GM12878 (cell line): ENCODE measurements at regions not wholly inside any gene's neighbourhood (a gene's known extent, or its start where the extent isn't known, plus 50 kb on each side); places are given as distances from the start of the nearest gene placed in this dataset.

Experiments
- ATAC-seq: fragments of 200-7000 bp; cut with Tn5 transposase; 3 replicates; pipeline ENCODE4 v1.9.1; 2020; ENCODE audit warnings: mild to moderate bottlenecking, moderate library complexity
- BruUV-seq: library from RNA; stranded (reverse); fragments of 400-500 nt; replicated peaks from 2 replicates; lab custom pipeline; 2021; lab: Mats Ljungman, UMichigan
- CTCF ChIA-PET: fragments of 300-600 bp; sonication (Branson Sonifier 250); formaldehyde crosslinking; extraction: SDS; loops from one replicate; lab custom pipeline; 2021; ENCODE audit warnings: inconsistent platforms; lab: Yijun Ruan, JAX
- POLR2A ChIA-PET: fragments of 350-600 bp; formaldehyde crosslinking; extraction: SDS; loops from one replicate; lab custom pipeline; 2021; ENCODE audit warnings: inconsistent platforms; lab: Charles Lee
- RAD21 ChIA-PET: fragments of 300-600 bp; sonication (Branson Sonifier 250); formaldehyde crosslinking; loops from one replicate; lab custom pipeline; 2023; ENCODE audit warnings: antibody characterized with exemption; ENCODE audit not compliant: unreplicated experiment; lab: Charles Lee
- SMC1A ChIA-PET: fragments of 300-600 bp; sonication (Branson Sonifier 250); formaldehyde crosslinking; loops from one replicate; lab custom pipeline; 2023; ENCODE audit not compliant: unreplicated experiment, uncharacterized antibody; lab: Charles Lee
- DNase-seq: peaks from one replicate; pipeline ENCODE4 v3.0.0-alpha.2; 2011; ENCODE audit warnings: low read depth, low spot score
- FAIRE-seq: peaks from 3 replicates; lab custom pipeline; 2011; peaks lifted over from hg19 to GRCh38; lab: Jason Lieb, UNC
- H2AFZ ChIP-seq: 2 replicates; pipeline ENCODE4 v1.6.0; 2011; ENCODE audit warnings: low read depth, low read length, control low read depth; ENCODE audit not compliant: control insufficient read depth
- H3K27ac ChIP-seq: 2 replicates; pipeline ENCODE4 v1.5.1; 2011; ENCODE audit warnings: control low read depth; ENCODE audit not compliant: control insufficient read depth, insufficient read depth
- H3K27me3 ChIP-seq, 2 experiments: replicated peaks in 1 of 2; 2 replicates each; pipeline versions ENCODE4 v1.6.0 to v1.6.1; 2011; ENCODE audit warnings: low read length in 1 of 2; ENCODE audit not compliant: control insufficient read depth in 2 of 2, insufficient read depth in 2 of 2
- H3K36me3 ChIP-seq, 2 experiments: 2 replicates each; pipeline ENCODE4 v1.5.1; 2011; ENCODE audit warnings: low read length in 1 of 2; ENCODE audit not compliant: control insufficient read depth in 2 of 2, insufficient read depth in 2 of 2
- H3K4me1 ChIP-seq: 2 replicates; pipeline ENCODE4 v1.6.1; 2011; ENCODE audit warnings: mild to moderate bottlenecking, low read length, moderate library complexity, mixed read lengths; ENCODE audit not compliant: control insufficient read depth, insufficient read depth
- H3K4me2 ChIP-seq: 2 replicates; pipeline ENCODE4 v1.6.0; 2011; ENCODE audit warnings: control low read depth; ENCODE audit not compliant: control insufficient read depth, insufficient read depth
- H3K4me3 ChIP-seq: fragments of 200-600 bp; sonication (generic); 2 replicates; pipeline ENCODE4 v1.5.1; 2016
- H3K79me2 ChIP-seq: 2 replicates; pipeline ENCODE4 v1.6.0; 2011; ENCODE audit warnings: low read length; ENCODE audit not compliant: control insufficient read depth, insufficient read depth
- H3K9ac ChIP-seq: 2 replicates; pipeline ENCODE4 v1.8.0; 2011; ENCODE audit warnings: low read length, control low read depth, mixed read lengths; ENCODE audit not compliant: control insufficient read depth, insufficient read depth
- H3K9me3 ChIP-seq: replicated peaks from 3 replicates; pipeline ENCODE4 v1.5.1; 2011; ENCODE audit warnings: mild to moderate bottlenecking, low read length; ENCODE audit not compliant: control insufficient read depth, insufficient read depth
- H4K20me1 ChIP-seq: 2 replicates; pipeline ENCODE4 v1.6.0; 2011; ENCODE audit not compliant: control insufficient read depth, insufficient read depth
- BACH1 ChIP-seq: fragments of 450-650 bp; IDR thresholded peaks from 2 replicates; pipeline ENCODE4 v1.6.1; 2017; ENCODE audit warnings: mild to moderate bottlenecking, borderline replicate concordance
- BCL11A ChIP-seq: IDR thresholded peaks from 2 replicates; pipeline ENCODE4 v1.6.1; 2011; ENCODE audit warnings: low read depth, low read length
- CREM ChIP-seq: IDR thresholded peaks from 2 replicates; pipeline ENCODE4 v1.6.1; 2014; ENCODE audit warnings: antibody characterized with exemption, low read depth
- ETV6 ChIP-seq, 2 experiments: fragments of 450-650 bp in 1 of 2; IDR thresholded peaks in 1 of 2; conservative IDR thresholded peaks in 1 of 2; 2 replicates each; pipeline ENCODE4 v1.6.1; 2014; ENCODE audit warnings: antibody characterized with exemption in 1 of 2, borderline replicate concordance in 1 of 2, low read depth in 1 of 2, mild to moderate bottlenecking in 1 of 2, moderate library complexity in 1 of 2
- IKZF1 ChIP-seq: fragments of 450-650 bp; conservative IDR thresholded peaks from 2 replicates; pipeline ENCODE4 v1.6.1; 2017; ENCODE audit warnings: antibody characterized with exemption, mild to moderate bottlenecking
- SREBF1 ChIP-seq: IDR thresholded peaks from 2 replicates; pipeline ENCODE4 v1.6.1; 2012; ENCODE audit warnings: mild to moderate bottlenecking, low read length
- SUZ12 ChIP-seq: fragments of 200-600 bp; sonication (generic); IDR thresholded peaks from one replicate; pipeline ENCODE4 v1.6.1; 2018; ENCODE audit warnings: antibody characterized with exemption, mild to moderate bottlenecking; ENCODE audit not compliant: unreplicated experiment
- WRNIP1 ChIP-seq: IDR thresholded peaks from 2 replicates; pipeline ENCODE4 v1.6.1; 2011; ENCODE audit warnings: low read depth, low read length, improper control_type of control experiment, borderline replicate concordance
- ZNF622 ChIP-seq: fragments of 450-650 bp; IDR thresholded peaks from 2 replicates; pipeline ENCODE4 v1.6.1; 2017; ENCODE audit warnings: mild to moderate bottlenecking, inconsistent platforms
- WGBS: methylation state at CpG from one replicate; pipeline ENCODE4 v1.1.6; 2016; ENCODE audit warnings: low lambda C conversion rate; ENCODE audit not compliant: insufficient replicate concordance, insufficient coverage; ENCODE audit errors: missing lambda C conversion rate; 5-methylcytosine and 5-hydroxymethylcytosine counted together
- in situ Hi-C: fragments of 300-500 bp; cut with MboI; formaldehyde crosslinking; loops from 9 replicates; pipeline ENCODE4 v1.14.3; 2018; ENCODE audit warnings: mixed read lengths
- intact Hi-C: fragments of 100-400 bp; cut with micrococcal nuclease; formaldehyde crosslinking; loops from one replicate; pipeline ENCODE4 v1.14.2; 2022; ENCODE audit not compliant: unreplicated experiment
- TF ChIP-seq, protein P1 (sequence below): IDR thresholded peaks from 2 replicates; pipeline ENCODE4 v1.6.1; 2012; ENCODE audit warnings: improper control_type of control experiment, low read depth, low read length; ENCODE audit not compliant: insufficient replicate concordance
- TF ChIP-seq, protein P2 (sequence below): fragments of 450-650 bp; formaldehyde crosslinking; IDR thresholded peaks from 2 replicates; pipeline ENCODE4 v1.5.0; 2022; ENCODE audit warnings: mild to moderate bottlenecking, missing genetic modification characterization

DNA sequence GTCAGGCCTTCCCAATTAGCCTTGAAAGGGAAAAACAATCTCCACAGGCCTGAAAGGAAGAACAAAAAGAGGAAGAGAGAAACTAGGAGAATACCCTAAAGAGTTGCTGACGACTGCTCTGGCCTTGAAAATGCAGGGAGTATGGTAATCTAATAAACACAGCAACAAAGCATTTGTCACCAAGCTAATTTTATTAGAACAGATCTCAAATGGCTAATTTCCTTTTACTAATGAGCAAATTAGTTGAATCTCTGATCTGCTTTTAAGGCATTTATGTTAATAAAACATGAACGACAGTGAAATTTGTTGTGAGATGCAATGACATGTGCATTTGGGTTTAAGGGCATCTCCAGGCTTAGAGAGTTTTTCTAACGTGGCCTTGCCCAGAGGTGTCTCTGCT, 212.2 kb downstream of the BUD13 start:
- H3K9ac ChIP-seq, result no peak overlapping the region
- intact Hi-C loops, result no loop called here
- H3K27me3 ChIP-seq, result peaks cover 0 to 4% of the 10 kb centered on the region in 2 experiments; a peak in 3 of 4 replicates
- no peaks in the 10 kb centered on the region for H4K20me1 ChIP-seq
- ChIA-PET RAD21 (no interaction called here), CTCF (no interaction called here)
- DNase-seq (no peak), ATAC-seq (no peak), FAIRE-seq (no peak)
- no peak overlapping the region for H3K27ac ChIP-seq
- no peak overlapping the region for H3K4me2 ChIP-seq
- BruUV-seq, result no TSS peak
- no peaks in the 10 kb centered on the region for H3K36me3 ChIP-seq
- no peaks in the 10 kb centered on the region for H3K9me3 ChIP-seq
- no peak overlapping the region for H3K4me3 ChIP-seq
- H3K79me2 ChIP-seq, result no peaks in the 10 kb centered on the region
- in situ Hi-C loops, result no loop called here
- WGBS, result 23% methylated on average over 3 of the region's 3 CpGs
- H2AFZ ChIP-seq, result no peak overlapping the region
- TF ChIP-seq ETV6 (conservative IDR thresholded peaks at IDR 0.05 in 1 of 2, IDR thresholded peaks at IDR 0.05 in 1 of 2; ENCODE audit: borderline replicate concordance in 1 of 2, low read depth in 1 of 2) (no peak), SUZ12 (no peak), BCL11A (no peak), IKZF1 (no peak), SREBF1 (no peak), WRNIP1 (no peak), CREM (no peak), ZNF622 (no peak), BACH1 (no peak)
- TF ChIP-seq, protein P1, sequence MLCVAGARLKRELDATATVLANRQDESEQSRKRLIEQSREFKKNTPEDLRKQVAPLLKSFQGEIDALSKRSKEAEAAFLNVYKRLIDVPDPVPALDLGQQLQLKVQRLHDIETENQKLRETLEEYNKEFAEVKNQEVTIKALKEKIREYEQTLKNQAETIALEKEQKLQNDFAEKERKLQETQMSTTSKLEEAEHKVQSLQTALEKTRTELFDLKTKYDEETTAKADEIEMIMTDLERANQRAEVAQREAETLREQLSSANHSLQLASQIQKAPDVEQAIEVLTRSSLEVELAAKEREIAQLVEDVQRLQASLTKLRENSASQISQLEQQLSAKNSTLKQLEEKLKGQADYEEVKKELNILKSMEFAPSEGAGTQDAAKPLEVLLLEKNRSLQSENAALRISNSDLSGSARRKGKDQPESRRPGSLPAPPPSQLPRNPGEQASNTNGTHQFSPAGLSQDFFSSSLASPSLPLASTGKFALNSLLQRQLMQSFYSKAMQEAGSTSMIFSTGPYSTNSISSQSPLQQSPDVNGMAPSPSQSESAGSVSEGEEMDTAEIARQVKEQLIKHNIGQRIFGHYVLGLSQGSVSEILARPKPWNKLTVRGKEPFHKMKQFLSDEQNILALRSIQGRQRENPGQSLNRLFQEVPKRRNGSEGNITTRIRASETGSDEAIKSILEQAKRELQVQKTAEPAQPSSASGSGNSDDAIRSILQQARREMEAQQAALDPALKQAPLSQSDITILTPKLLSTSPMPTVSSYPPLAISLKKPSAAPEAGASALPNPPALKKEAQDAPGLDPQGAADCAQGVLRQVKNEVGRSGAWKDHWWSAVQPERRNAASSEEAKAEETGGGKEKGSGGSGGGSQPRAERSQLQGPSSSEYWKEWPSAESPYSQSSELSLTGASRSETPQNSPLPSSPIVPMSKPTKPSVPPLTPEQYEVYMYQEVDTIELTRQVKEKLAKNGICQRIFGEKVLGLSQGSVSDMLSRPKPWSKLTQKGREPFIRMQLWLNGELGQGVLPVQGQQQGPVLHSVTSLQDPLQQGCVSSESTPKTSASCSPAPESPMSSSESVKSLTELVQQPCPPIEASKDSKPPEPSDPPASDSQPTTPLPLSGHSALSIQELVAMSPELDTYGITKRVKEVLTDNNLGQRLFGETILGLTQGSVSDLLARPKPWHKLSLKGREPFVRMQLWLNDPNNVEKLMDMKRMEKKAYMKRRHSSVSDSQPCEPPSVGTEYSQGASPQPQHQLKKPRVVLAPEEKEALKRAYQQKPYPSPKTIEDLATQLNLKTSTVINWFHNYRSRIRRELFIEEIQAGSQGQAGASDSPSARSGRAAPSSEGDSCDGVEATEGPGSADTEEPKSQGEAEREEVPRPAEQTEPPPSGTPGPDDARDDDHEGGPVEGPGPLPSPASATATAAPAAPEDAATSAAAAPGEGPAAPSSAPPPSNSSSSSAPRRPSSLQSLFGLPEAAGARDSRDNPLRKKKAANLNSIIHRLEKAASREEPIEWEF, result no peak
- TF ChIP-seq, protein P2, sequence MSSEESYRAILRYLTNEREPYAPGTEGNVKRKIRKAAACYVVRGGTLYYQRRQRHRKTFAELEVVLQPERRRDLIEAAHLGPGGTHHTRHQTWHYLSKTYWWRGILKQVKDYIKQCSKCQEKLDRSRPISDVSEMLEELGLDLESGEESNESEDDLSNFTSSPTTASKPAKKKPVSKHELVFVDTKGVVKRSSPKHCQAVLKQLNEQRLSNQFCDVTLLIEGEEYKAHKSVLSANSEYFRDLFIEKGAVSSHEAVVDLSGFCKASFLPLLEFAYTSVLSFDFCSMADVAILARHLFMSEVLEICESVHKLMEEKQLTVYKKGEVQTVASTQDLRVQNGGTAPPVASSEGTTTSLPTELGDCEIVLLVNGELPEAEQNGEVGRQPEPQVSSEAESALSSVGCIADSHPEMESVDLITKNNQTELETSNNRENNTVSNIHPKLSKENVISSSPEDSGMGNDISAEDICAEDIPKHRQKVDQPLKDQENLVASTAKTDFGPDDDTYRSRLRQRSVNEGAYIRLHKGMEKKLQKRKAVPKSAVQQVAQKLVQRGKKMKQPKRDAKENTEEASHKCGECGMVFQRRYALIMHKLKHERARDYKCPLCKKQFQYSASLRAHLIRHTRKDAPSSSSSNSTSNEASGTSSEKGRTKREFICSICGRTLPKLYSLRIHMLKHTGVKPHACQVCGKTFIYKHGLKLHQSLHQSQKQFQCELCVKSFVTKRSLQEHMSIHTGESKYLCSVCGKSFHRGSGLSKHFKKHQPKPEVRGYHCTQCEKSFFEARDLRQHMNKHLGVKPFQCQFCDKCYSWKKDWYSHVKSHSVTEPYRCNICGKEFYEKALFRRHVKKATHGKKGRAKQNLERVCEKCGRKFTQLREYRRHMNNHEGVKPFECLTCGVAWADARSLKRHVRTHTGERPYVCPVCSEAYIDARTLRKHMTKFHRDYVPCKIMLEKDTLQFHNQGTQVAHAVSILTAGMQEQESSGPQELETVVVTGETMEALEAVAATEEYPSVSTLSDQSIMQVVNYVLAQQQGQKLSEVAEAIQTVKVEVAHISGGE (CRISPR knock-in tag), result no peak
- TF ChIP-seq, all 136 proteins: peak for 0
- POLR2A ChIA-PET, result no interaction called here
- no peaks in the 10 kb centered on the region for H3K4me1 ChIP-seq
- SMC1A ChIA-PET, result no interaction called here
